ENCODE measurements at regions not wholly inside any gene's neighbourhood (a gene's known extent, or its start where the extent isn't known, plus 50 kb on each side); places are given as distances from the start of the nearest gene placed in this dataset.

DNA sequence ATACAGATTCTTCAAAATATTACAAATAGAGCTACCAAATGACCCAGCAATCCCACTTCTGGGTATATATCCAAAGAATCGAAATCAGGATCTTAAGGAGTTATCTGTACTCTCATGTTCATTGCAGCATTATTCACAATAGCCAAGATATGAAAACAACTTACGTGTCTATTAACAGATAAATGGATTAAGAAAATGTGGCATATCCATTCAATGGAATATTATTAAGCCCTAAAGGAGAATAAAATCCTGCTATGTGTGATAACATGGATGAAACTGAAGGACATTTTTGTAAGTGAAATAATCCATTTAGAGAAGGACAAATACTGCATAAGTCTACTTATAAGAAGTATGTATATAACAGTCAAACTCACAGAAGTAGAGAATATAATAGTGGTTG lies 450.6 kb downstream of the TMEM232 start:
- H2BK20ac ChIP-seq (ENCODE audit: low read length), result no peak overlapping the region
- no peak overlapping the region for H3K4ac ChIP-seq (replicated peaks; ENCODE audit: insufficient read length, low read depth, low read length)
- H3K56ac ChIP-seq (replicated peaks; ENCODE audit: insufficient read length, low read depth, low read length), result no peak overlapping the region
- no peak overlapping the region for H4K5ac ChIP-seq (ENCODE audit: insufficient read length, low read depth, low read length)
- no peak overlapping the region for H2AFZ ChIP-seq (ENCODE audit: low read length)
- no peak overlapping the region for H4K8ac ChIP-seq (ENCODE audit: extremely low read depth, insufficient read depth, low read length)
- H4K91ac ChIP-seq (replicated peaks; ENCODE audit: insufficient read length, low read length), result no peak overlapping the region
- no peak overlapping the region for H2BK120ac ChIP-seq (replicated peaks; ENCODE audit: low read depth, low read length)
- no peak overlapping the region for H3K18ac ChIP-seq (ENCODE audit: extremely low read depth, low read length)
- H2BK12ac ChIP-seq (ENCODE audit: low read depth, low read length), result no peak overlapping the region
- H3K14ac ChIP-seq (ENCODE audit: insufficient read length), result no peak overlapping the region
- no peaks in the 10 kb centered on the region for H3K79me1 ChIP-seq (ENCODE audit: low read depth, low read length)
- 94% methylated on average over 2 of the region's 2 CpGs; no CpG with 5 or more reads in 1 of the 2 experiments for WGBS, 2 experiments (ENCODE audit: extremely low coverage in 1 of 2, insufficient coverage in 1 of 2, insufficient read length in 1 of 2, insufficient replicate concordance in 2 of 2, low coverage in 1 of 2, low lambda C conversion rate in 2 of 2, missing lambda C conversion rate in 1 of 2)
- DNase-seq (ENCODE audit: low read depth in 1 of 2, low spot score in 2 of 2), result no peak
- no peak overlapping the region for H3K27ac ChIP-seq (ENCODE audit: low read depth, low read length)
- POLR2A ChIA-PET (ENCODE audit: partially characterized antibody), result no interaction called here
- H3K79me2 ChIP-seq (ENCODE audit: control insufficient read depth in 1 of 2, insufficient read depth in 2 of 2, low read length in 2 of 2), result no peaks in the 10 kb centered on the region
- H2BK15ac ChIP-seq (ENCODE audit: low read length), result no peak overlapping the region
- no peak overlapping the region for H2BK5ac ChIP-seq (ENCODE audit: low read depth, low read length)
- no peak for FAIRE-seq
- no peaks in the 10 kb centered on the region for H3K9me3 ChIP-seq (ENCODE audit: insufficient read depth in 2 of 2, low read depth in 1 of 2, low read length in 1 of 2)
- no peaks in the 10 kb centered on the region for H3K36me3 ChIP-seq (ENCODE audit: control insufficient read depth in 2 of 4, insufficient read depth in 4 of 4, low read length in 3 of 4)
- no peaks in the 10 kb centered on the region for H3K4me1 ChIP-seq (replicated peaks in 1 of 4; ENCODE audit: control insufficient read depth in 3 of 4, insufficient read depth in 4 of 4, low read length in 3 of 4)
- H3K27me3 ChIP-seq (replicated peaks in 1 of 4; ENCODE audit: control insufficient read depth in 3 of 4, extremely low read depth in 1 of 4, insufficient read depth in 3 of 4, low read length in 3 of 4), result no peaks in the 10 kb centered on the region
- H3K9ac ChIP-seq (replicated peaks in 1 of 4; ENCODE audit: extremely low read depth in 1 of 4, low read depth in 3 of 4, low read length in 3 of 4), result no peak overlapping the region
- no peaks in the 10 kb centered on the region for H4K20me1 ChIP-seq (replicated peaks in 1 of 2; ENCODE audit: control insufficient read depth in 1 of 2, insufficient read depth in 2 of 2, low read length in 2 of 2)
- H3K4me3 ChIP-seq (ENCODE audit: extremely low read depth in 1 of 4, insufficient read depth in 2 of 4, low read depth in 3 of 4, low read length in 4 of 4), result no peak overlapping the region
- H2AK5ac ChIP-seq (ENCODE audit: low read depth, low read length), result no peak overlapping the region
- CTCF ChIA-PET (ENCODE audit: partially characterized antibody), result interaction anchor here (1.3 to 1.5 kb wide), 2 partner anchors 11 to 40 kb away, joined by 3 read pairs; no protein-coding TSS in a partner anchor
- no peak overlapping the region for H3K4me2 ChIP-seq (ENCODE audit: insufficient read depth in 1 of 2, low read depth in 2 of 2, low read length in 2 of 2)
- H3K23me2 ChIP-seq (ENCODE audit: low read depth, low read length), result no peaks in the 10 kb centered on the region
- no peak overlapping the region for H3K23ac ChIP-seq (ENCODE audit: insufficient read length)
- TF ChIP-seq SIX5 (IDR thresholded peaks at IDR 0.05; ENCODE audit: low read depth, low read length) (no peak), CBX8 (IDR thresholded peaks at IDR 0.05; ENCODE audit: borderline replicate concordance, low read depth, low read length) (no peak), TAF7 (optimal IDR thresholded peaks at IDR 0.05; ENCODE audit: borderline replicate concordance, low read depth, low read length) (no peak), CHD2 (IDR thresholded peaks at IDR 0.05; ENCODE audit: low read length) (no peak), NRF1 (IDR thresholded peaks at IDR 0.05; ENCODE audit: low read depth, low read length) (no peak), SRF (IDR thresholded peaks at IDR 0.05; ENCODE audit: low read depth, low read length) (no peak), TCF12 (IDR thresholded peaks at IDR 0.05; ENCODE audit: low read depth, low read length) (no peak), POLR2A (IDR thresholded peaks at IDR 0.05; ENCODE audit: control extremely low read depth in 1 of 2, low read depth in 2 of 2, low read length in 2 of 2) (no peak), SAP30 (IDR thresholded peaks at IDR 0.05; ENCODE audit: insufficient read depth, insufficient replicate concordance, low read length) (no peak), GTF2F1 (IDR thresholded peaks at IDR 0.05; ENCODE audit: borderline replicate concordance, low read depth, low read length) (no peak), TBP (IDR thresholded peaks at IDR 0.05; ENCODE audit: low read depth, low read length) (no peak), HDAC6 (IDR thresholded peaks at IDR 0.05; ENCODE audit: low read depth, low read length) (no peak), EP300 (IDR thresholded peaks at IDR 0.05; ENCODE audit: borderline replicate concordance in 1 of 2, low read depth in 2 of 2, low read length in 2 of 2) (no peak)
- TF ChIP-seq, protein P1, sequence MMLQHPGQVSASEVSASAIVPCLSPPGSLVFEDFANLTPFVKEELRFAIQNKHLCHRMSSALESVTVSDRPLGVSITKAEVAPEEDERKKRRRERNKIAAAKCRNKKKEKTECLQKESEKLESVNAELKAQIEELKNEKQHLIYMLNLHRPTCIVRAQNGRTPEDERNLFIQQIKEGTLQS (IDR thresholded peaks at IDR 0.05; ENCODE audit: insufficient read depth, low read depth, low read length), result no peak
